Ishikawa (cell line): ENCODE measurements at regions not wholly inside any gene's neighbourhood (a gene's known extent, or its start where the extent isn't known, plus 50 kb on each side); places are given as distances from the start of the nearest gene placed in this dataset.

Experiments used
- CEBPB ChIP-seq: IDR thresholded peaks from 2 replicates; pipeline ENCODE4 v1.6.1; 2012
- CREB1 ChIP-seq: IDR thresholded peaks from 2 replicates; pipeline ENCODE4 v1.6.1; 2012; ENCODE audit warnings: low read depth
- EGR1 ChIP-seq: IDR thresholded peaks from 2 replicates; pipeline ENCODE4 v1.6.1; 2012
- EP300 ChIP-seq: IDR thresholded peaks from 2 replicates; pipeline ENCODE4 v1.6.1; 2012; ENCODE audit warnings: borderline replicate concordance
- FOXM1 ChIP-seq: IDR thresholded peaks from 2 replicates; pipeline ENCODE4 v1.6.1; 2012; ENCODE audit warnings: low read depth, borderline replicate concordance
- NFIC ChIP-seq: IDR thresholded peaks from 2 replicates; pipeline ENCODE4 v1.6.1; 2012
- RAD21 ChIP-seq: IDR thresholded peaks from 2 replicates; pipeline ENCODE4 v1.6.1; 2012; ENCODE audit warnings: low read depth
- TAF1 ChIP-seq: IDR thresholded peaks from 2 replicates; pipeline ENCODE4 v1.6.1; 2012; ENCODE audit warnings: low read depth, mild to moderate bottlenecking
- TCF12 ChIP-seq: IDR thresholded peaks from 2 replicates; pipeline ENCODE4 v1.6.1; 2012; ENCODE audit warnings: low read depth
- TEAD4 ChIP-seq: IDR thresholded peaks from 2 replicates; pipeline ENCODE4 v1.6.1; 2012
- YY1 ChIP-seq: IDR thresholded peaks from 2 replicates; pipeline ENCODE4 v1.6.1; 2012; ENCODE audit warnings: low read depth
- TF ChIP-seq, protein P1 (sequence below): IDR thresholded peaks from 2 replicates; pipeline ENCODE4 v1.6.1; 2012
- TF ChIP-seq, protein P2 (sequence below): IDR thresholded peaks from 2 replicates; pipeline ENCODE4 v1.6.1; 2012; ENCODE audit warnings: low read depth, mild to moderate bottlenecking
- TF ChIP-seq, protein P3 (sequence below): IDR thresholded peaks from 2 replicates; pipeline ENCODE4 v1.6.1; 2012

GRCh38 chr2:199554026-199554425 lies 96.3 kb upstream of the SATB2 start:
- TF ChIP-seq TAF1 (no peak), CEBPB (no peak), EGR1 (no peak), TEAD4 (no peak), TCF12 (no peak)
- TF ChIP-seq, protein P1, sequence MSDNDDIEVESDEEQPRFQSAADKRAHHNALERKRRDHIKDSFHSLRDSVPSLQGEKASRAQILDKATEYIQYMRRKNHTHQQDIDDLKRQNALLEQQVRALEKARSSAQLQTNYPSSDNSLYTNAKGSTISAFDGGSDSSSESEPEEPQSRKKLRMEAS, result no peak

DNA sequence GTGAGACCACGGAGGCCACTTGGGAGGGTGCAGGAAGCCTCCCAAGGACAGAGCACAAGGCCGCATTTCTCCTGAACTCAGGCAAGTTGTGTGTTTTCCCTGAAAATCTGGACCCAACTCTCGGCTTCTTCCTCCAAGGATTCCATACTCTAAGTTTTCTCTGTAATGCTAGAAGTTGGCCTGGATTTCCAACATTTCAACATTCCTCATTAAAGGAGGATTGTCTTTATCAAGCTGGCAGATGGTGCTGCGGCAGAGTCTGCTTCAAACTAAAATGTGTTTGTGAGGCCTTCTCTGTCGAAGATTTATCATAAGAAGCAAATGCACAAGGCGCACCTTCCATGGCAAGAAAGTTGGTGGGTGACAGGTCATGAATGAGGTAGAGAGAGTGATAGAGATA lies 94.4 kb upstream of the SATB2 start:
- TF ChIP-seq, protein P2, sequence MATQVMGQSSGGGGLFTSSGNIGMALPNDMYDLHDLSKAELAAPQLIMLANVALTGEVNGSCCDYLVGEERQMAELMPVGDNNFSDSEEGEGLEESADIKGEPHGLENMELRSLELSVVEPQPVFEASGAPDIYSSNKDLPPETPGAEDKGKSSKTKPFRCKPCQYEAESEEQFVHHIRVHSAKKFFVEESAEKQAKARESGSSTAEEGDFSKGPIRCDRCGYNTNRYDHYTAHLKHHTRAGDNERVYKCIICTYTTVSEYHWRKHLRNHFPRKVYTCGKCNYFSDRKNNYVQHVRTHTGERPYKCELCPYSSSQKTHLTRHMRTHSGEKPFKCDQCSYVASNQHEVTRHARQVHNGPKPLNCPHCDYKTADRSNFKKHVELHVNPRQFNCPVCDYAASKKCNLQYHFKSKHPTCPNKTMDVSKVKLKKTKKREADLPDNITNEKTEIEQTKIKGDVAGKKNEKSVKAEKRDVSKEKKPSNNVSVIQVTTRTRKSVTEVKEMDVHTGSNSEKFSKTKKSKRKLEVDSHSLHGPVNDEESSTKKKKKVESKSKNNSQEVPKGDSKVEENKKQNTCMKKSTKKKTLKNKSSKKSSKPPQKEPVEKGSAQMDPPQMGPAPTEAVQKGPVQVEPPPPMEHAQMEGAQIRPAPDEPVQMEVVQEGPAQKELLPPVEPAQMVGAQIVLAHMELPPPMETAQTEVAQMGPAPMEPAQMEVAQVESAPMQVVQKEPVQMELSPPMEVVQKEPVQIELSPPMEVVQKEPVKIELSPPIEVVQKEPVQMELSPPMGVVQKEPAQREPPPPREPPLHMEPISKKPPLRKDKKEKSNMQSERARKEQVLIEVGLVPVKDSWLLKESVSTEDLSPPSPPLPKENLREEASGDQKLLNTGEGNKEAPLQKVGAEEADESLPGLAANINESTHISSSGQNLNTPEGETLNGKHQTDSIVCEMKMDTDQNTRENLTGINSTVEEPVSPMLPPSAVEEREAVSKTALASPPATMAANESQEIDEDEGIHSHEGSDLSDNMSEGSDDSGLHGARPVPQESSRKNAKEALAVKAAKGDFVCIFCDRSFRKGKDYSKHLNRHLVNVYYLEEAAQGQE, result no peak
- TF ChIP-seq, protein P3, sequence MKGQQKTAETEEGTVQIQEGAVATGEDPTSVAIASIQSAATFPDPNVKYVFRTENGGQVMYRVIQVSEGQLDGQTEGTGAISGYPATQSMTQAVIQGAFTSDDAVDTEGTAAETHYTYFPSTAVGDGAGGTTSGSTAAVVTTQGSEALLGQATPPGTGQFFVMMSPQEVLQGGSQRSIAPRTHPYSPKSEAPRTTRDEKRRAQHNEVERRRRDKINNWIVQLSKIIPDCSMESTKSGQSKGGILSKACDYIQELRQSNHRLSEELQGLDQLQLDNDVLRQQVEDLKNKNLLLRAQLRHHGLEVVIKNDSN, result no peak
- TF ChIP-seq CEBPB (no peak), CREB1 (no peak), TAF1 (no peak), NFIC (no peak), TCF12 (no peak), FOXM1 (no peak), TEAD4 (no peak), EGR1 (no peak)
- TF ChIP-seq, protein P1, result no peak

GRCh38 chr2:199543606-199544172 lies 86.0 kb upstream of the SATB2 start:
- TF ChIP-seq, protein P1, result no peak
- no peak for TF ChIP-seq TCF12
- no peak for TF ChIP-seq NFIC
- no peak for TF ChIP-seq EP300
- TF ChIP-seq, protein P2, result no peak
- TF ChIP-seq, protein P3, result no peak
- TF ChIP-seq YY1, result no peak
- TF ChIP-seq TAF1, result no peak
- TF ChIP-seq FOXM1, result no peak
- no peak for TF ChIP-seq CREB1
- no peak for TF ChIP-seq TEAD4
- no peak for TF ChIP-seq EGR1
- no peak for TF ChIP-seq CEBPB
- no peak for TF ChIP-seq RAD21

GRCh38 chr2:199535445-199536177 lies 77.9 kb upstream of the SATB2 start:
- no peak for TF ChIP-seq FOXM1
- TF ChIP-seq, protein P2, result no peak
- no peak for TF ChIP-seq EP300
- TF ChIP-seq NFIC, result no peak
- TF ChIP-seq CREB1, result no peak
- no peak for TF ChIP-seq RAD21
